Heart left ventricle (tissue), 13 donors: ENCODE measurements at regions not wholly inside any gene's neighbourhood (a gene's known extent, or its start where the extent isn't known, plus 50 kb on each side); places are given as distances from the start of the nearest gene placed in this dataset.

Source experiments
- CTCF ChIP-seq, 12 donors: fragments of 200-600 bp; sonication (generic) in 4 of 12; IDR thresholded peaks; one replicate each; pipeline versions ENCODE4 v1.5.0 to v1.8.0; 2018 to 2022; ENCODE audit warnings: antibody characterized with exemption in 12 of 12, mild to moderate bottlenecking in 5 of 12
- POLR2A ChIP-seq, 2 donors: fragments of 450-650 bp; IDR thresholded peaks; one replicate each; pipeline ENCODE4 v1.6.1; 2017; ENCODE audit warnings: antibody characterized with exemption in 2 of 2, mild to moderate bottlenecking in 2 of 2, moderate library complexity in 2 of 2
- donor health status: ischemic (EF 13 %, LVEDD 7.1; RV severe dilation, severe dysfunction).
- donor health status: DM: no; HTN: yes; CAD: no.
- donor health status: DM: no; HTN: no; CAD: no.
- donor health status: ischemic (EF 25% LVEDD 6.9; RV normal size, moderate dysfunction).
- donor health status: ischemic (EF 25% LVEDD 5.7; RV mildly dilated, moderate dysfunction).
- donor health status: ischemic (EF 35%, LVEDD 5.7; RV mildly dilated, moderate dysfunction).
- donor health status: nonischemic (EF 11% LVEDD 7.7; RV severe dilation, severe dysfunction).
- donor health status: DM: yes; HTN: yes; CAD: no.
- donor health status: PGD.
- donor health status: ischemic (EF 29% LVEDD 5.4; RV normal size, mild dysfunction).
- donor health status: nonischemic (EF 23%, LVEDD 6.1; RV moderate dilation, normal function).

DNA sequence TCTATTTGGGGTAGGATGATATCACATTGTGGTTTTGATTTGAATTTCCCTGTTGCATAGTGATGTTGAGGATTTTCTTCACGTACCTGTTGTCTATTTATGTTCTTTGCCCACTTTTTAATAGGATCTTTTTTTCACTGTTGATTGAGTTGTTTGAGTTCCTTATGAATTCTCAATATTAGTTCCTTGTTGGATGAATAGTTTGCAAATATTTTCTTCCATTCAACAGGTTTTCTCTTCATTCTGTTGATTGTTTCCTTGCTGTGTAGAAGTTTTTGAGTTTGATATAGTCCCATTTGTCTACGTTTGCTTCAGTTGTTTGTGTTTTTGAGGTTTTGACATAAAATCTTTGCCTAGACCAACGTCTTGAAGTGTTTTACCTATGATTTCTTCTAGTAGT lies 369.5 kb upstream of the CAMK1G start:
- TF ChIP-seq POLR2A (IDR thresholded peaks at IDR 0.05) = no peak
- TF ChIP-seq CTCF (IDR thresholded peaks at IDR 0.05) = no peak
